GM12864 (cell line): ENCODE measurements at regions not wholly inside any gene's neighbourhood (a gene's known extent, or its start where the extent isn't known, plus 50 kb on each side); places are given as distances from the start of the nearest gene placed in this dataset.

Experiments
- DNase-seq: peaks from one replicate; pipeline ENCODE4 v3.0.0-alpha.2; 2011; ENCODE audit warnings: low read depth
- H3K4me3 ChIP-seq: 2 replicates; pipeline ENCODE4 v1.5.1; 2011; ENCODE audit warnings: mild to moderate bottlenecking, low read depth, low read length, control low read depth
- CTCF ChIP-seq: IDR thresholded peaks from 2 replicates; pipeline ENCODE4 v1.5.1; 2011; ENCODE audit warnings: low read depth, mild to moderate bottlenecking, moderate library complexity, low read length, control low read depth, inconsistent platforms; ENCODE audit errors: missing control alignments

- no peak for TF ChIP-seq CTCF
- no peak for DNase-seq
- H3K4me3 ChIP-seq, result no peak overlapping the region
Observed at GRCh38 chr21:18622383-18622782, 218.8 kb upstream of the TMPRSS15 start.

DNA sequence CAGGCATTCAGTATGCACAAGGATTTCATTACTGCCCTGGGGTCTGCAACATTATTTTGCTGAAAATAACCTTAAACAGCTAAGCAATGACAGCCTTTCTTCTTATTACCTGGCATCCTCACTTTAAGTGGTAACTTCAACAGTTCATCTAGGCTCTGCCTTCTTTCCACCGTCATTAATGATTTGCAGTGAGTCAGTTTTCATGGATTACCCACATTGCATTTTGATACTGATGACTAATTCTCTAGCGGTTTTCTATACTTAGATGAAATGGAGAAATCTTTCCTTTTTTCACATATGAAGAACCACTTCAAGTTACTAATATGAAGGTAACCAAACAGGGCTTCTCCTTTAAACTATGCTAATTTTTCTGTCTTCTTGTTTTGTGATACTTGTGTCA, 226.9 kb upstream of the TMPRSS15 start:
- H3K4me3 ChIP-seq, result no peak overlapping the region
- no peak for TF ChIP-seq CTCF
- no peak for DNase-seq

GRCh38 chr21:18636897-18637296, 233.3 kb upstream of the TMPRSS15 start:
- DNase-seq, result no peak
- TF ChIP-seq CTCF, result no peak
- H3K4me3 ChIP-seq, result no peak overlapping the region

GRCh38 chr21:18646116-18646515, 242.5 kb upstream of the TMPRSS15 start:
- no peak for TF ChIP-seq CTCF
- no peak for DNase-seq
- no peak overlapping the region for H3K4me3 ChIP-seq

- DNase-seq, result no peak
- H3K4me3 ChIP-seq, result no peak overlapping the region
- no peak for TF ChIP-seq CTCF
Observed at GRCh38 chr21:18655931-18656330, 252.3 kb upstream of the TMPRSS15 start.

DNA sequence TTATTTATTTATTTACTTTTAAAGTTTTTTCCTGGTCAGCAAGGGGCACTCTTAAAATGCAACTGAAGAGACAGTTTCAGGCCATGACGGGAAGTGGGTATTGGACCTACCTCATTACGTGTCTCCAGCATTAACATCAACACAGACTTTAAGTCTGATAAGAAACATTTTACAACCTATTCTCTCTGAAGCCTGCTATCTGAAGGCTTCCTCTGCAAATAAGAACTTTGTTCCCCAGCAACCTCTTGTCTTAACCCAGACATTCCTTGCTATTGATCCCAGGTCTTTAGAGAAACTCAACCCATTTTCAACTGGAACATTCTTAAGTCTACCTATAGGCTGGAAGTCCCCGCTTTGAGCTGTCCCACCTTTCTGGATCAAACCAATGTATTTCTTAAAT, 258.3 kb upstream of the TMPRSS15 start:
- H3K4me3 ChIP-seq, result no peak overlapping the region
- no peak for TF ChIP-seq CTCF
- no peak for DNase-seq

DNA sequence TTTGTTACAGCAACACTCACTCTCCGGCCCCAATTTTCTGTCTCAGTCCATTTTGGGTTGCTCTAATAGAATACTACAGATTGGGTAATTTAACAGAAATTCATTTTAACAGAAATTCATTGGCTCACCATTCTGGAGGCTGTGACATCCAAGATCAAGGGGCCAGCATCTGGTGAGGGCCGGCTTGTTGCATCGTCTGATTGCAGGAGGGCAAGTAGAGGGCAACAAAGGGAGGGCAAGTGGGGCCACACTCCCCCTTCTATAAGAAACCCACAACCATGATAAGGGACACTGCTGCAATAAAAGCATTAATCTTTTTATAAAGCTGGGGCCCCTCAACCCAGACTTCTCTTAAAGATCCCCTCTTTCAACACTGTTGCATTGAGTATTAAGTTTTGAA, 260.1 kb upstream of the TMPRSS15 start:
- no peak for TF ChIP-seq CTCF
- no peak for DNase-seq
- H3K4me3 ChIP-seq, result no peak overlapping the region
